Natural killer cell (primary cell): ENCODE measurements at regions not wholly inside any gene's neighbourhood (a gene's known extent, or its start where the extent isn't known, plus 50 kb on each side); places are given as distances from the start of the nearest gene placed in this dataset.

ENCODE experiments used
- ATAC-seq, 3 donors: fragments of 150-1000 bp in 2 of 3; fragments of 200-7000 bp in 1 of 3; cut with Tn5 transposase; 1 replicate in 1 of 3; 2 replicates in 2 of 3; pipeline ENCODE4 v1.10.0; 2021; ENCODE audit warnings: mild to moderate bottlenecking in 2 of 3, moderate library complexity in 2 of 3
- DNase-seq, 2 donors: peaks; one replicate each; pipeline versions ENCODE4 v3.0.0 to v3.0.0-alpha.2; 2013 to 2021; ENCODE audit warnings: mixed read lengths in 1 of 2
- H3K27ac ChIP-seq: one replicate; pipeline ENCODE4 v1.5.1; 2013; ENCODE audit warnings: mild to moderate bottlenecking, low read length
- H3K27me3 ChIP-seq: one replicate; pipeline ENCODE4 v1.6.1; 2013; ENCODE audit warnings: low read length; ENCODE audit not compliant: control insufficient read depth, insufficient read depth
- H3K36me3 ChIP-seq: one replicate; pipeline ENCODE4 v1.6.1; 2013; ENCODE audit warnings: low read length; ENCODE audit not compliant: control insufficient read depth, insufficient read depth
- H3K4me1 ChIP-seq: one replicate; pipeline ENCODE4 v1.6.1; 2013; ENCODE audit warnings: low read length; ENCODE audit not compliant: control insufficient read depth, insufficient read depth
- H3K4me3 ChIP-seq: one replicate; pipeline ENCODE4 v1.5.1; 2013; ENCODE audit warnings: low read length
- H3K9me3 ChIP-seq: one replicate; pipeline ENCODE4 v1.6.1; 2013; ENCODE audit warnings: low read length; ENCODE audit not compliant: control insufficient read depth, insufficient read depth
- H3K27ac Mint-ChIP-seq, 2 donors: one replicate each; pipeline ENCODE4 v1.8.0; 2022; ENCODE audit warnings: mild to moderate bottlenecking in 2 of 2, mixed read lengths in 2 of 2, moderate library complexity in 1 of 2
- H3K27me3 Mint-ChIP-seq, 2 donors: one replicate each; pipeline ENCODE4 v1.8.0; 2022; ENCODE audit warnings: low read depth in 2 of 2, mixed read lengths in 2 of 2
- H3K36me3 Mint-ChIP-seq: one replicate; pipeline ENCODE4 v1.8.0; 2022; ENCODE audit warnings: mixed read lengths
- H3K4me1 Mint-ChIP-seq, 2 donors: one replicate each; pipeline ENCODE4 v1.8.0; 2022; ENCODE audit warnings: mixed read lengths in 2 of 2
- H3K4me3 Mint-ChIP-seq: one replicate; pipeline ENCODE4 v1.8.0; 2022; ENCODE audit warnings: mild to moderate bottlenecking, moderate library complexity, mixed read lengths
- H3K9me3 Mint-ChIP-seq, 2 donors: one replicate each; pipeline ENCODE4 v1.8.0; 2022; ENCODE audit warnings: mixed read lengths in 2 of 2
- CTCF ChIP-seq: fragments of 200-600 bp; IDR thresholded peaks from one replicate; pipeline ENCODE4 v1.8.0; 2022; ENCODE audit warnings: antibody characterized with exemption
- WGBS: methylation state at CpG from one replicate; pipeline ENCODE4 v1.1.7; 2013; ENCODE audit warnings: missing lambda C conversion rate; ENCODE audit not compliant: insufficient coverage; 5-methylcytosine and 5-hydroxymethylcytosine counted together
- intact Hi-C: fragments of 100-400 bp; cut with micrococcal nuclease; formaldehyde crosslinking; loops from one replicate; pipeline ENCODE4 v1.14.2; 2022

- H3K27ac Mint-ChIP-seq: no peak overlapping the region
- DNase-seq: no peak
- intact Hi-C loops: no loop called here
- Histone ChIP-seq H3K9me3 (no peaks in the 10 kb centered on the region), H3K27ac (no peak overlapping the region), H3K36me3 (no peaks in the 10 kb centered on the region), H3K4me1 (no peaks in the 10 kb centered on the region), H3K4me3 (no peak overlapping the region), H3K27me3 (peaks cover 3% of the 10 kb centered on the region)
- peaks cover 11 to 14% of the 10 kb centered on the region in 2 donors for H3K27me3 Mint-ChIP-seq
- ATAC-seq: no peak
- 69% methylated on average over 3 of the region's 4 CpGs for WGBS
- no peak for TF ChIP-seq CTCF
- no peak overlapping the region for H3K4me3 Mint-ChIP-seq
- H3K36me3 Mint-ChIP-seq: no peaks in the 10 kb centered on the region
- H3K4me1 Mint-ChIP-seq: no peaks in the 10 kb centered on the region
- no peaks in the 10 kb centered on the region for H3K9me3 Mint-ChIP-seq
Observed at GRCh38 chr20:48324744-48325143, 503.1 kb downstream of the PREX1 start.

- peaks cover 3% of the 10 kb centered on the region for H3K27me3 ChIP-seq
- no peaks in the 10 kb centered on the region for H3K4me1 ChIP-seq
- H3K4me3 ChIP-seq: no peak overlapping the region
- no peak overlapping the region for H3K27ac ChIP-seq
- ATAC-seq (no peak), DNase-seq (no peak)
- WGBS: 92% methylated on average over 4 of the region's 6 CpGs
- Mint-ChIP-seq H3K9me3 (no peaks in the 10 kb centered on the region), H3K4me3 (no peak overlapping the region), H3K27ac (no peak overlapping the region), H3K27me3 (peaks cover 22 to 41% of the 10 kb centered on the region in 2 donors), H3K4me1 (no peaks in the 10 kb centered on the region), H3K36me3 (no peaks in the 10 kb centered on the region)
- intact Hi-C loops: no loop called here
- no peaks in the 10 kb centered on the region for H3K36me3 ChIP-seq
- TF ChIP-seq CTCF: no peak
- no peaks in the 10 kb centered on the region for H3K9me3 ChIP-seq
Observed at GRCh38 chr20:48321271-48321670, 506.5 kb downstream of the PREX1 start.

GRCh38 chr20:48319943-48320584 lies 507.7 kb downstream of the PREX1 start:
- no peaks in the 10 kb centered on the region for H3K36me3 Mint-ChIP-seq
- no peaks in the 10 kb centered on the region for H3K4me1 ChIP-seq
- WGBS: 68% methylated on average over 11 of the region's 12 CpGs
- H3K27ac ChIP-seq: no peak overlapping the region
- H3K9me3 ChIP-seq: no peaks in the 10 kb centered on the region
- peaks cover 3% of the 10 kb centered on the region for H3K27me3 ChIP-seq
- H3K27me3 Mint-ChIP-seq: peaks cover 17 to 36% of the 10 kb centered on the region in 2 donors
- ATAC-seq (no peak), DNase-seq (no peak)
- no peak overlapping the region for H3K4me3 ChIP-seq
- H3K36me3 ChIP-seq: no peaks in the 10 kb centered on the region
- TF ChIP-seq CTCF: no peak
- H3K4me1 Mint-ChIP-seq: no peaks in the 10 kb centered on the region
- no peak overlapping the region for H3K27ac Mint-ChIP-seq
- intact Hi-C loops: no loop called here
- H3K9me3 Mint-ChIP-seq: no peaks in the 10 kb centered on the region
- H3K4me3 Mint-ChIP-seq: no peak overlapping the region

GRCh38 chr20:48317578-48317977 lies 510.2 kb downstream of the PREX1 start:
- Histone ChIP-seq H3K4me3 (no peak overlapping the region), H3K4me1 (no peaks in the 10 kb centered on the region), H3K36me3 (no peaks in the 10 kb centered on the region), H3K27me3 (no peaks in the 10 kb centered on the region), H3K9me3 (no peaks in the 10 kb centered on the region), H3K27ac (no peak overlapping the region)
- no peak for ATAC-seq
- Mint-ChIP-seq H3K4me1 (no peaks in the 10 kb centered on the region), H3K36me3 (no peaks in the 10 kb centered on the region), H3K27ac (no peak overlapping the region), H3K27me3 (peaks cover 20 to 48% of the 10 kb centered on the region in 2 donors), H3K4me3 (no peak overlapping the region), H3K9me3 (no peaks in the 10 kb centered on the region)
- intact Hi-C loops: no loop called here
- DNase-seq: no peak
- 67% methylated on average over 6 of the region's 6 CpGs for WGBS
- no peak for TF ChIP-seq CTCF
